DMS114 treated with DMSO at 0.1 percent for 48 hours (cell line): ENCODE measurements at regions not wholly inside any gene's neighbourhood (a gene's known extent, or its start where the extent isn't known, plus 50 kb on each side); places are given as distances from the start of the nearest gene placed in this dataset.
"Not testable (repeated sequence)": the region's sequence is repeated elsewhere in the genome, so short reads cannot be mapped to it uniquely, and the experiment has no call there.

Experiments
- DNase-seq: peaks from one replicate; lab custom pipeline; 2025; ENCODE audit not compliant: unreplicated experiment; lab: John Stamatoyannopoulos, UW

GRCh38 chr1:188476606-188477005 is 1647.9 kb downstream of the PLA2G4A start:
- DNase-seq = no peak

DNA sequence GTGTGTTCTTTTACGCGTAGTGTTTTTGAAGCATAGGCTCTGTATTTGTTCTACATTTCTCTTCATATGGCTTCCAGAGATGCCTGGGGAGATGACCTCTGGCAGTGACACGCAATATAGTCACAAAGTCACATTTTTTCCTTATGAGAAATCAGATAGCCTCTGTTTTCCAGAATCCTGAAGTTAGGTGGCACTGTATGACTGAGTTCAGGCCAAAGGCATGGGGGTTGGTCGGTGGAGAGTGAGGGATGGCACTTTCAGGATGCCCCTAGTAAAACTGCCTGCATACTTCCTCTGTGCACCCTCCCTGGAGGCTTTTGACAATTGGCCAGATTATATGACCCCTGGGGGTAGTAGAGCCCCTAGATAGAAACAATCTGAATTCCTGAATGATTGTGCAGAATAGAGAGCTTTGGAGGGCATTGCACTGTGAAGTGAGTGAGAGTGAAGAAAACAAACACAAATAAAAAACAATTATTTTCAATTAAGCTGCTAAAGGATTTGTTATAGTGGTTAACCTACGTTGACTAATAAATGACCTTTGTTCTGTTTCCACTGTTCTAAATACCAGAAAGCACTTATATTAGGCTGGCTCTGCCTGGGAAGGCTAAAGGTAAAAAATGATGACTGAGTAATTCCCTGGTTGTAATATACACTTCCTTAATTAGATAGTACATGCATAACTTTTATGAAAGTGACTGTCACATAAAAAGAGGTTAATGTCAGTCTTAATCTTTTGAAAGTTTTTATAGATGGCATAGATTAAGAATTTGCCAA is 1660.8 kb downstream of the PLA2G4A start:
- no peak for DNase-seq

GRCh38 chr1:188496506-188496905 is 1667.8 kb downstream of the PLA2G4A start:
- no peak for DNase-seq

- no peak for DNase-seq
Measured at GRCh38 chr1:188497020-188497419, 1668.3 kb downstream of the PLA2G4A start.

DNA sequence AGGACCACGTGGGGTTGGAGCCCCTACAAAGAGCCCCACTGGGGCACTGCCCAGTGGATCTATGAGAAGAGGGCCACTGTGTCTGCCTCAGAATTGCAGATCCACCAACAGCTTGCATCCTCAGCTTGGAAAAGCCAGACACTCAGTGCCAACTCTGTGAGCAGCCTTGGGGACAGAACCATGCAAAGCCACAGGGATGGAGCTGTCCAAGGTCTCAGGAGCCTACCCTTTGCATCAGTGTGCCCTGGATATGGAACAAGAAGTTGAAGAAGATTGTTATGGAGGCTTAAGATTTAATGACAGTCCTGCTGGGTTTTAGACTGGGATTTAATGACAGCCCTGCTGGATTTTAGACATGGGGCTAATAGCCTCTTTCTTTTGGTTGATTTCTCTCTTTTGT is 1670.9 kb downstream of the PLA2G4A start:
- DNase-seq = no peak

DNA sequence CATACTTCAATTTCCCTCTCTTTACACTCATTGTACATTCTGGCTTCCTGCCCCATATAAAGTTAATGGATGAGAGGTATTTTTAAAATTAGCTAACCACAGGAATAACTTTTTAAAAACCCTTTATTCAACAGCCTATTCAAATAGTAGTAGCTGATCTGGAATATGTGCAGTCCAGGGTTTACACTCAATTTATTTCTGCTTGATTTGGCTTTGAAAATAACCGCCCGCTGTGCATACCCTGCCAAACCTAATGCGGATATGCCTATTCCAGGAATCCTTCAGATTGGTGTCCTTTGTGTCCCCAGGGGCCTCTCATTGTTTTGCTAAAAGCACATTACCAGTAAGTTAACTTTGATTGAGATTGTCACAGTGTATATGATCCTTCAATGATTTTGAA is 1686.2 kb downstream of the PLA2G4A start:
- DNase-seq = no peak

- no peak for DNase-seq
Measured at GRCh38 chr1:188517139-188517538, 1688.4 kb downstream of the PLA2G4A start.

GRCh38 chr1:188551176-188551575 is 1722.4 kb downstream of the PLA2G4A start:
- DNase-seq = no peak

GRCh38 chr1:188557053-188557452 is 1728.3 kb downstream of the PLA2G4A start:
- no peak for DNase-seq

DNA sequence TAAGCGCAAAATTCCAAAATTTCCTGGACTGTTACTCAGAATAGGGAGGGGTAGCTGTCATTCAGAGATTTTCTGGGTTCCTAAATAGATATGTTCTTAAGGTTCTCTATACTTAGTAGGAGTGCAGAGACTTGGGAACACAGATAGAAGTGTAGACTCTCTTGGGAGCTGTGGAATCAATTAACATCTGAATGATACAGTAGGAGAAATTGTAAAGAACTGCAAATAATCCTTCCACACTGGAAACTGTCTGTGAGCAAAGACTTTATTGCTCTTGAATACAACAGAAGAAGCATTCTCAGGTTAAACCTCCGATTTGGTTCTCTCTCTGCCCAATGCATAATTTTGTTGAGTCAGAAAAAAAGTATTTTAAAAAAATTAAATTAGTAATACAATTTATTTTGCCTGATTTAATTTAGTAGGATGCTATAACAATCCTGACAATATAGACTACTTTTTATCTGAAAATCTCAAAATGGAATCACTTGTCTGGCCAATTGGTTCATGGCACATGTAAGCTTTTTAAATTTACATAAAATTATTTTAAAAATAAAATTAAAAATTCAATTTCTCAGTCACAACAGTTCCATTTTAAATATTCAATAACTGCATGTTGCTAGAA is 1754.3 kb downstream of the PLA2G4A start:
- no peak for DNase-seq

DNA sequence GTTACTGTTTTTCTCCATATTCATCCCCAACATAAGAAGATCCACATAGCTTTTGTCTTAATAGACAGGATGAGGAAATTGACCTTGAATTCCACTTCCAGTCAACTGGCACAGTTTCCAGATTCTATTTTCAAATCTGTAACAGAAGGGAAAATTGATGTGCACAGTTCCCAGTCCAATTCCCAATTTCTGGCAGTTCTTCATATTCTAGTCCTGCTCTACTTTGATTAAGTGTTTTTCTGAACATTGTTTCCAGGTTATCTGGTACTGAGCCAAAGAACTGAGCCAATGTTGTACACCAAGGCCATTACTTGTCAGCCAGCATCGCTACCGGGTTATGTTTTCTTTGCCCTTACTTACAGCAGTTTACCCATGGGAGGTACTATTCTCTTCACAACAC is 1755.4 kb downstream of the PLA2G4A start:
- DNase-seq = no peak

DNA sequence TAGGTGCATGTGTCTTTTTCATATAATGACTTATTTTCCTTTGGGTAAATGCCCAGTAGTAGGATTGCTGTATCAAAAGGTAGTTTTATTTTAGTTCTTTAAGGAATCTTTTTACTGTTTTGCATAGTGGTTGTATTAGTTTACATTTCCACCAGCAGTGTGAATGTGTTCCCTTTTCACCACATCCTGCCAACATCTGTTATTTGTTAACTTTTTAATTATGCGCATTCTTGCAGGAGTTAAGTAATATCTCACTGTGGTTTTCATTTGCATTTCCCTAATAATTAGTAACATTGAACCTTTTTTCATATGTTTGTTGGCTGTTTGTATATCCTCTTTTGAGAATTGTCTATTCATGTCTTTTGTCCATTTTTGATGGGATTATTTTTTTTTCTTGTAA is 1761.9 kb downstream of the PLA2G4A start:
- no peak for DNase-seq

DNA sequence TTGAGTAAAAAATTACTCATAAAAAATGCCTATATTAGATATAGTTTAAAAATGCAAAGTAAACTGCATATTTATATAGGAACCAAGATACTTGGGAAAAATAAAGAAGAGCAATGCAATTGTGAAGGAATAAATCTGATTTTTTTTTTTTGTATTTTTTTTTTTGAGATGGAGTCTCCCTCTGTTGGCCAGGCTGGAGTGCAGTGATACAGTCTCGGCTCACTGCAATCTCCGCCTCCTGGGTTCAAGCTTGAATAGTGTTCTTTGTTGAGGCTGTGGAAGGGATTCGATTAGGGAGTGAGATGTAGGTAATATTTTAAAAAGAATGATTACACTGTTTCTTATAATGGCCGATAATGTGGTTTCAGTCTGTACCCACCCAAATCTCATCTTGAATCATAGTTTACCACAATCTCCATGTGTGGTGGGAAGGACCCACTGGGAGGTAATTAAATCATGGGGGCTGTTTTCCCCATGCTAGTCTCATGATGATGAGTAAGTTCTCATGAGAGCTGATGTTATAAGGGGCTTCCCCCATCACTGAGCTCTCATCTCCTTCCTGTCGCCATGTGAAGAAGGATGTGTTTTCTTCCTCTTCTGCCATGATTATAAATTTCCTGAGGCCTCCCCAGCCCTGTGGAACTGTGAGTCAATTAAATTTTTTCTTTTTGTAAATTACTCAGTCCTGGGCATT is 1765.9 kb downstream of the PLA2G4A start:
- DNase-seq = no peak

GRCh38 chr1:188599313-188599712 is 1770.6 kb downstream of the PLA2G4A start:
- DNase-seq = no peak

- DNase-seq = no peak
Measured at GRCh38 chr1:188611432-188611831, 1782.7 kb downstream of the PLA2G4A start.

DNA sequence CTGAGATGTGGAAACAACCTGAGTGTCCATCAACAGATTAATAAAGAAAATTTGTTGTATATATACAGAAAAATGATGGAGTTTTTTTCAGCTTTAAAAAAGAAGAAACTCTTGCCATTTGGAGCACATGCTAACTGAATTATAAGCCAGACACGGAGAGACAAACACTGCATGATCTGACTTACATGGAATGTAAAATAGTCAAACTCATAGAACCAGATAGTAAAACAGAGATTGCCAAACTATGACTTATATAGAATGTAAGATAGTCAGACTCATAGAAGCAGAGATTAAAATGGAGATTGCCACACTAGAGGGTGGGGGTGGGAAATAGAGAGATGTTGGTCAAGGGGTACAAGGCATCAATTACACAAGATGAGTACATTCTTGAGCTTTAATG is 1786.6 kb downstream of the PLA2G4A start:
- DNase-seq = no peak

- DNase-seq = no peak
Measured at GRCh38 chr1:188620236-188620635, 1791.5 kb downstream of the PLA2G4A start.

DNA sequence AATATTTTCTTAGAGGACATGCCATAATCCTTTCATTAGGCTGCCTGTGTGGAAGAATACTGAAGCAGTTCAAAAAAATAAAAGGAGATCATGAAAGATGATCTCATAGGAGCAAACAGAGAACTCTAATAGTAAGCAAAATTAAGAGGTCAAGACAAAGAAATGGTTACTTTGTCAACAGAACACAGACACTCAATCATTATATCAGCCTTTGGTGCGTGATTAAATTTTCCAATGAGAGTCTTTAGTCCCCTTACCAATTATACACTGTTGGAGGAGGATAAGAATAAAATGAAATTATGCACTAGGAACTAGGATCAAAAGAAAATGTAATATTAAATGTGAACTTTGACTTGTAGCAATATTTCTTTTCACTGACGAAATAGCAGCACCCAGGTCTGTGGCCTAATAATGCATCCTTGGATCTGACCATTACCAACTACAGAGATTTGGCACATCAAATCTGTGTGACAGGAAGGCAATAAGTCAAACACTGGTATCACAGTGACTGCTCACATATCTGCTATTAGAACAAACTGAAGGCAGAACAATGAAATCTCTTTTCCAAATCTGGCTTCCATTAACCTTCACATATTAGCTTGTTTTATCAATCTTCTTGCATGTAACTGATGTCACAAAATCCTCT is 1812.9 kb downstream of the PLA2G4A start:
- DNase-seq = no peak

- DNase-seq = no peak
Measured at GRCh38 chr1:188642704-188643103, 1814.0 kb downstream of the PLA2G4A start.

- no peak for DNase-seq
Measured at GRCh38 chr1:188652678-188653077, 1823.9 kb downstream of the PLA2G4A start.

DNA sequence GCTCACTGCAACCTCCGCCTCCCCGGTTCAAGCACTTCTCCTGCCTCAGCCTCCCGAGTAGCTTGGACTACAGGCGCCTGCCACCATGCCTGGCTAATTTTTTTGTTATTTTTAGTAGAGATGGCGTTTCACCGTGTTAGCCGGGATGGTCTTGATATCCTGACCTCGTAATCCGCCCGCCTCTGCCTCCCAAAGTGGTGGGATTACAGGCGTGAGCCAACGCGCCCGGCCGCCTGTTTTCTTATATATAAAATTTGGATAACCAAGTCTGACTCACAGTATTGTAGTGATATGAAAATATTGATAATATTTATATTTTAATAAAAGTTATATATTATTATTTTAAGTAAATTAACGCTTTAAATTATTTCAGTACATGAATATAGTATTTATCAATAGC is 1821.7 kb downstream of the BRINP3 start:
- DNase-seq = not testable (repeated sequence)

DNA sequence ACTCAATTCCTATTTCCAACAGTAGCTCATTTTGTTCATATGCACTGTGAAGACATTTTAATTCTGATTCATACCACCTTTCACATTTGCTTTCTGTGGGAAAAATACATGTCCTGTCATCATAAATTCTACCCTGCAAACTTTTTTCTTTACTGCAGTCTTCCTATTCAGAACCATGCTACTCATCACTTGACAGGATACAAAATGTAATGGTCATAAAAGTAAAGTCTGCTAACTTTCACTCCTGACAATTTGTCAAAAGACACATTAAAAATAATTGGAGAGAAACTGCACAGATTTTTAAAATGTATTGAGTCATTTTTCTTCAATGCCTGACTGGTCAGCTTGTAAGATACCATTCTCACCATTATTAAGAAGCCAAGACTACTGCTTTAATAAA is 1817.1 kb downstream of the BRINP3 start:
- DNase-seq = no peak
